Suprapubic skin (tissue), 4 donors: ENCODE measurements at regions not wholly inside any gene's neighbourhood (a gene's known extent, or its start where the extent isn't known, plus 50 kb on each side); places are given as distances from the start of the nearest gene placed in this dataset.

Experiments used
- DNase-seq, 2 donors: peaks; one replicate each; pipeline ENCODE4 v3.0.0-alpha.2; 2019; ENCODE audit warnings: low spot score in 2 of 2
- H3K27ac ChIP-seq: fragments of 200-600 bp; sonication (generic); one replicate; pipeline ENCODE4 v1.5.1; 2019
- H3K27me3 ChIP-seq: fragments of 200-600 bp; sonication (generic); one replicate; pipeline ENCODE4 v1.5.1; 2019
- H3K36me3 ChIP-seq: fragments of 200-600 bp; sonication (generic); one replicate; pipeline ENCODE4 v1.5.1; 2019
- H3K4me1 ChIP-seq: fragments of 200-600 bp; sonication (generic); one replicate; pipeline ENCODE4 v1.5.1; 2019
- H3K4me3 ChIP-seq: fragments of 200-600 bp; sonication (generic); one replicate; pipeline ENCODE4 v1.5.1; 2019; ENCODE audit warnings: mild to moderate bottlenecking
- H3K9me3 ChIP-seq: fragments of 200-600 bp; sonication (generic); one replicate; pipeline ENCODE4 v1.5.1; 2019
- EP300 ChIP-seq: sonication (generic); formaldehyde crosslinking; IDR thresholded peaks from one replicate; pipeline ENCODE4 v1.6.1; 2017; ENCODE audit warnings: antibody characterized with exemption
- POLR2A ChIP-seq, 2 donors: fragments of 450-650 bp; IDR thresholded peaks; one replicate each; pipeline ENCODE4 v1.6.1; 2017; ENCODE audit warnings: antibody characterized with exemption in 2 of 2, mild to moderate bottlenecking in 2 of 2, moderate library complexity in 2 of 2
- POLR2AphosphoS5 ChIP-seq, 3 donors: sonication (generic); formaldehyde crosslinking; IDR thresholded peaks; one replicate each; pipeline ENCODE4 v1.6.1; 2017; ENCODE audit warnings: antibody characterized with exemption in 3 of 3
- WGBS: methylation state at CpG from one replicate; pipeline ENCODE4 v1.1.5; 2018; 5-methylcytosine and 5-hydroxymethylcytosine counted together
- TF ChIP-seq, protein P1 (sequence below), 2 donors: fragments of 200-600 bp in 1 of 2; fragments of 450-650 bp in 1 of 2; sonication (generic) in 1 of 2; IDR thresholded peaks; one replicate each; pipeline ENCODE4 v1.5.1; 2016 to 2019; ENCODE audit warnings: antibody characterized with exemption in 2 of 2, mild to moderate bottlenecking in 1 of 2, moderate library complexity in 1 of 2

- WGBS: 35% methylated on average over 1 of the region's 1 CpG
- Histone ChIP-seq H3K4me3 (no peak overlapping the region), H3K9me3 (no peaks in the 10 kb centered on the region), H3K36me3 (no peaks in the 10 kb centered on the region), H3K27me3 (no peaks in the 10 kb centered on the region), H3K27ac (no peak overlapping the region), H3K4me1 (no peaks in the 10 kb centered on the region)
- DNase-seq: no peak
- TF ChIP-seq, protein P1, sequence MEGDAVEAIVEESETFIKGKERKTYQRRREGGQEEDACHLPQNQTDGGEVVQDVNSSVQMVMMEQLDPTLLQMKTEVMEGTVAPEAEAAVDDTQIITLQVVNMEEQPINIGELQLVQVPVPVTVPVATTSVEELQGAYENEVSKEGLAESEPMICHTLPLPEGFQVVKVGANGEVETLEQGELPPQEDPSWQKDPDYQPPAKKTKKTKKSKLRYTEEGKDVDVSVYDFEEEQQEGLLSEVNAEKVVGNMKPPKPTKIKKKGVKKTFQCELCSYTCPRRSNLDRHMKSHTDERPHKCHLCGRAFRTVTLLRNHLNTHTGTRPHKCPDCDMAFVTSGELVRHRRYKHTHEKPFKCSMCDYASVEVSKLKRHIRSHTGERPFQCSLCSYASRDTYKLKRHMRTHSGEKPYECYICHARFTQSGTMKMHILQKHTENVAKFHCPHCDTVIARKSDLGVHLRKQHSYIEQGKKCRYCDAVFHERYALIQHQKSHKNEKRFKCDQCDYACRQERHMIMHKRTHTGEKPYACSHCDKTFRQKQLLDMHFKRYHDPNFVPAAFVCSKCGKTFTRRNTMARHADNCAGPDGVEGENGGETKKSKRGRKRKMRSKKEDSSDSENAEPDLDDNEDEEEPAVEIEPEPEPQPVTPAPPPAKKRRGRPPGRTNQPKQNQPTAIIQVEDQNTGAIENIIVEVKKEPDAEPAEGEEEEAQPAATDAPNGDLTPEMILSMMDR (IDR thresholded peaks at IDR 0.05): no peak
- TF ChIP-seq EP300 (no peak), POLR2AphosphoS5 (IDR thresholded peaks at IDR 0.05) (no peak), POLR2A (IDR thresholded peaks at IDR 0.05) (no peak)
These were observed 488.6 kb downstream of the METTL4 start for GRCh38 chr18:2082676-2083075.

GRCh38 chr18:2083691-2084090, 487.6 kb downstream of the METTL4 start:
- WGBS: 53% methylated on average over 3 of the region's 3 CpGs
- no peak overlapping the region for H3K4me3 ChIP-seq
- no peaks in the 10 kb centered on the region for H3K27me3 ChIP-seq
- no peak overlapping the region for H3K27ac ChIP-seq
- no peaks in the 10 kb centered on the region for H3K4me1 ChIP-seq
- no peaks in the 10 kb centered on the region for H3K36me3 ChIP-seq
- no peak for DNase-seq
- no peaks in the 10 kb centered on the region for H3K9me3 ChIP-seq
- TF ChIP-seq, protein P1 (IDR thresholded peaks at IDR 0.05): no peak
- no peak for TF ChIP-seq POLR2A (IDR thresholded peaks at IDR 0.05)

GRCh38 chr18:2086439-2086838, 484.9 kb downstream of the METTL4 start:
- Histone ChIP-seq H3K9me3 (no peaks in the 10 kb centered on the region), H3K4me3 (no peak overlapping the region), H3K36me3 (no peaks in the 10 kb centered on the region), H3K4me1 (no peaks in the 10 kb centered on the region), H3K27me3 (no peaks in the 10 kb centered on the region), H3K27ac (no peak overlapping the region)
- TF ChIP-seq POLR2AphosphoS5 (IDR thresholded peaks at IDR 0.05): no peak
- TF ChIP-seq POLR2A (IDR thresholded peaks at IDR 0.05): no peak
- TF ChIP-seq, protein P1 (IDR thresholded peaks at IDR 0.05): no peak
- TF ChIP-seq EP300: no peak
- no peak for DNase-seq

DNA sequence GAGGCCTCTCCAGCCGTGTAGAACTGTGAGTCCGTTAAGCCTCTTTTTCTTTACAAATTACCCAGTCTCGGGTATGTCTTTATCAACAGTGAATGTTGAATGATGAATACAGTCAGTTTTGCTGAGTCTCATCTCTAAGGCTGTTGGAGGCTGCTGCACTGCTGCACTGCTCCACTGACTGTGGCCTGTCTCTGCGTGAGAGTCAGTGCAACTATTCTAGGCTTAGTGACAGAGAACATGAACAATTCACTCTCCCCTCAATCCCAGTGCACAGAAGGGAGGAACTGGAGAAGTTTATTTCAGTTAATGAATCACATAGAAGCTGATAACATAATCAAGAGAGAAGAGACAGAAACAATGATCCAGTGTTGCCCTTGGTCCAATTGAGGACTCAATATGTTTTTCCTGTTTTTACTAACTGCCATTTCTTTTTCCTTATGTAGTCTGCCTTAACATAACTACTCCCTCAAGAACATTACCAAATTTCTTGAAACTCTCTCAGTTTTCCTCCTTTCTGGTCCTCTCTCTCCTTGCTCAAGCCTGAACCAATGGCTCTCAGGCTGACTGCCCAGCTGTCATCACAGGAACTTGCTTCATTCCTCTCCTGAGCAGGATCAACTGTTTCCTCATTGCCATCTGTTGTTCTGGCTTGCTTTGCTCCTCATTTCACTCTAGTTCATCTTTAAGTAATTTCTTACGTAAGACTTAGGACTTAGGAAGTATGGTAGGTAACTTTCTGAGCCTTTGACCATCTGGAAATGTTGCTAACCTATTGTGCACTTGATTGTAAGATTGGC, 483.2 kb downstream of the METTL4 start:
- H3K36me3 ChIP-seq: no peaks in the 10 kb centered on the region
- DNase-seq: no peak
- 86% methylated on average over 5 of the region's 5 CpGs for WGBS
- no peak overlapping the region for H3K4me3 ChIP-seq
- no peaks in the 10 kb centered on the region for H3K9me3 ChIP-seq
- no peaks in the 10 kb centered on the region for H3K4me1 ChIP-seq
- TF ChIP-seq POLR2AphosphoS5 (IDR thresholded peaks at IDR 0.05) (no peak), EP300 (no peak), POLR2A (IDR thresholded peaks at IDR 0.05) (no peak)
- TF ChIP-seq, protein P1 (IDR thresholded peaks at IDR 0.05): no peak
- no peak overlapping the region for H3K27ac ChIP-seq
- H3K27me3 ChIP-seq: no peaks in the 10 kb centered on the region

DNA sequence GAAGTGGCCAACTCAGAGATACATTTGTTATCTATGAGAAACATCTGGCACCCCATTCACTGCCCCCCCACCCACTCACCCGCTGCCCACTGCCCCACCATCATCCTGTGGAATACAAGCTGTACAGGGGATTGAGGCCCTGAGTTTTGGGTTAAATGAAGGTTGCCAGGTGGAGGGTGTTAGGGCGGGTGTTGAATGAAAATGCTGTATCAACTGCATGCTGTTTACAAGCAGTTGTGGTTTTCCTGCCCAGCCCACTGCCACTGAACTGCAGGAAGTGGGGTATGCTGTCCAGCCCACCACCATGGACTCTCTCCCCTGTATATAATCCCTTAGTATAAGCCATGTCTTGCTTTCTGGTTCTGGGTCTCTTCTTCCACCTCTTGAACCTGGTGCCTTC, 481.9 kb downstream of the METTL4 start:
- H3K4me3 ChIP-seq: no peak overlapping the region
- H3K9me3 ChIP-seq: no peaks in the 10 kb centered on the region
- no peaks in the 10 kb centered on the region for H3K4me1 ChIP-seq
- WGBS: 0% methylated on average over 2 of the region's 2 CpGs
- no peak for DNase-seq
- H3K36me3 ChIP-seq: no peaks in the 10 kb centered on the region
- TF ChIP-seq POLR2AphosphoS5 (IDR thresholded peaks at IDR 0.05) (no peak), POLR2A (IDR thresholded peaks at IDR 0.05) (no peak), EP300 (no peak)
- TF ChIP-seq, protein P1 (IDR thresholded peaks at IDR 0.05): no peak
- H3K27me3 ChIP-seq: no peaks in the 10 kb centered on the region
- no peak overlapping the region for H3K27ac ChIP-seq
